ENCODE measurements at regions not wholly inside any gene's neighbourhood (a gene's known extent, or its start where the extent isn't known, plus 50 kb on each side); places are given as distances from the start of the nearest gene placed in this dataset.
"Not testable (repeated sequence)": the region's sequence is repeated elsewhere in the genome, so short reads cannot be mapped to it uniquely, and the experiment has no call there.

GRCh38 chr18:59792353-59792752 lies 95.1 kb upstream of the CCBE1 start:
- H3K4me2 ChIP-seq (ENCODE audit: low read length) = no peak overlapping the region
- no peak overlapping the region for H3K27ac ChIP-seq (ENCODE audit: low read depth, low read length)
- no peak for DNase-seq (ENCODE audit: low read depth, low spot score)
- H4K20me1 ChIP-seq (ENCODE audit: insufficient read depth) = no peaks in the 10 kb centered on the region
- no peaks in the 10 kb centered on the region for H3K9me3 ChIP-seq (ENCODE audit: control insufficient read depth in 1 of 2, insufficient read depth in 1 of 2, low read depth in 1 of 2, low read length in 2 of 2)
- no peaks in the 10 kb centered on the region for H3K79me2 ChIP-seq (ENCODE audit: insufficient read depth, low read length)
- RAD21 ChIA-PET (ENCODE audit: low non-redundant PET in 1 of 2, low total read pairs in 2 of 2, uncharacterized antibody in 2 of 2, unreplicated experiment in 2 of 2) = no interaction called here
- H3K9me2 ChIP-seq (ENCODE audit: insufficient read depth) = no peaks in the 10 kb centered on the region
- H3K4me1 ChIP-seq (ENCODE audit: control insufficient read depth in 1 of 2, insufficient read depth in 2 of 2, low read length in 2 of 2) = peaks cover 8 to 16% of the 10 kb centered on the region in 2 experiments
- H3K36me3 ChIP-seq (ENCODE audit: control insufficient read depth in 1 of 2, insufficient read depth in 2 of 2, low read length in 2 of 2) = no peaks in the 10 kb centered on the region
- H3K27me3 ChIP-seq (ENCODE audit: insufficient read depth, low read length) = no peaks in the 10 kb centered on the region
- ATAC-seq = no peak
- POLR2A ChIA-PET = no interaction called here
- intact Hi-C loops (cut with micrococcal nuclease) = no loop called here
- H3K4me3 ChIP-seq (replicated peaks in 1 of 2; ENCODE audit: low read depth in 1 of 2, low read length in 2 of 2) = no peak overlapping the region
- H2AFZ ChIP-seq (ENCODE audit: low read depth, low read length, poor library complexity, severe bottlenecking) = no peak overlapping the region
- no TSS peak for BruUV-seq (replicated peaks)
- CTCF ChIA-PET = no interaction called here
- H3K9ac ChIP-seq (ENCODE audit: low read length) = no peak overlapping the region
- TF ChIP-seq ZFX (IDR thresholded peaks at IDR 0.05) (no peak), SP1 (IDR thresholded peaks at IDR 0.05; ENCODE audit: low read depth) (no peak), ZBTB33 (IDR thresholded peaks at IDR 0.05; ENCODE audit: extremely low read depth, insufficient replicate concordance, low read length) (no peak), JUND (IDR thresholded peaks at IDR 0.05) (no peak), SRF (IDR thresholded peaks at IDR 0.05; ENCODE audit: low read depth) (no peak), TCF7L2 (IDR thresholded peaks at IDR 0.05; ENCODE audit: borderline replicate concordance, extremely low read depth, insufficient read depth, insufficient read length) (no peak), SIN3A (IDR thresholded peaks at IDR 0.05; ENCODE audit: low read depth) (no peak), EGR1 (IDR thresholded peaks at IDR 0.05; ENCODE audit: low read depth) (no peak), REST (IDR thresholded peaks at IDR 0.05; ENCODE audit: low read depth) (no peak), RAD21 (IDR thresholded peaks at IDR 0.05; ENCODE audit: low read depth) (no peak), EZH2 (IDR thresholded peaks at IDR 0.05) (no peak), MAX (IDR thresholded peaks at IDR 0.05) (no peak)

GRCh38 chr18:59790346-59790936 lies 93.2 kb upstream of the CCBE1 start:
- peaks cover 9 to 20% of the 10 kb centered on the region in 2 experiments for H3K4me1 ChIP-seq (ENCODE audit: control insufficient read depth in 1 of 2, insufficient read depth in 2 of 2, low read length in 2 of 2)
- CTCF ChIA-PET = interaction anchor here (1.3 kb wide), 1 partner anchor 33 kb away, joined by 3 read pairs; no protein-coding TSS in a partner anchor
- H4K20me1 ChIP-seq (ENCODE audit: insufficient read depth); H3K4me2 ChIP-seq (ENCODE audit: low read length); BruUV-seq (replicated peaks); H3K4me3 ChIP-seq (replicated peaks in 1 of 2; ENCODE audit: low read depth in 1 of 2, low read length in 2 of 2); intact Hi-C loops (cut with micrococcal nuclease); H3K27me3 ChIP-seq (ENCODE audit: insufficient read depth, low read length); H3K9ac ChIP-seq (ENCODE audit: low read length); H3K27ac ChIP-seq (ENCODE audit: low read depth, low read length); RAD21 ChIA-PET (ENCODE audit: low non-redundant PET in 1 of 2, low total read pairs in 2 of 2, uncharacterized antibody in 2 of 2, unreplicated experiment in 2 of 2); H2AFZ ChIP-seq (ENCODE audit: low read depth, low read length, poor library complexity, severe bottlenecking); H3K36me3 ChIP-seq (ENCODE audit: control insufficient read depth in 1 of 2, insufficient read depth in 2 of 2, low read length in 2 of 2); H3K9me2 ChIP-seq (ENCODE audit: insufficient read depth); DNase-seq (ENCODE audit: low read depth, low spot score); ATAC-seq; H3K9me3 ChIP-seq (ENCODE audit: control insufficient read depth in 1 of 2, insufficient read depth in 1 of 2, low read depth in 1 of 2, low read length in 2 of 2); POLR2A ChIA-PET; H3K79me2 ChIP-seq (ENCODE audit: insufficient read depth, low read length): not testable (repeated sequence)
